Muscle layer of colon (tissue), 2 donors: ENCODE measurements at regions not wholly inside any gene's neighbourhood (a gene's known extent, or its start where the extent isn't known, plus 50 kb on each side); places are given as distances from the start of the nearest gene placed in this dataset.

Experiments used
- H3K27ac ChIP-seq: one replicate; pipeline ENCODE4 v1.7.0; 2013; ENCODE audit warnings: low read depth, mild to moderate bottlenecking, low read length, moderate library complexity
- H3K27me3 ChIP-seq, 2 donors: one replicate each; pipeline ENCODE4 v1.7.0; 2013; ENCODE audit warnings: low read length in 2 of 2, mild to moderate bottlenecking in 2 of 2; ENCODE audit not compliant: insufficient read depth in 2 of 2, control insufficient read depth in 1 of 2
- H3K36me3 ChIP-seq: one replicate; pipeline ENCODE4 v1.7.0; 2013; ENCODE audit warnings: mild to moderate bottlenecking, low read length; ENCODE audit not compliant: insufficient read depth
- H3K4me1 ChIP-seq: one replicate; pipeline ENCODE4 v1.7.0; 2013; ENCODE audit warnings: mild to moderate bottlenecking, low read length; ENCODE audit not compliant: insufficient read depth
- H3K4me3 ChIP-seq, 2 donors: one replicate each; pipeline ENCODE4 v1.7.0; 2013; ENCODE audit warnings: low read length in 2 of 2, low read depth in 1 of 2, mild to moderate bottlenecking in 1 of 2, moderate library complexity in 1 of 2
- H3K9ac ChIP-seq: one replicate; pipeline ENCODE4 v1.7.0; 2013; ENCODE audit warnings: low read length
- H3K9me3 ChIP-seq: one replicate; pipeline ENCODE4 v1.7.0; 2013; ENCODE audit warnings: mild to moderate bottlenecking, low read length
- donor health status: abdominal sarcoma.
- donor health status: Adenocarcinoma of cecum.

- H3K36me3 ChIP-seq: no peaks in the 10 kb centered on the region
- no peaks in the 10 kb centered on the region for H3K9me3 ChIP-seq
- no peak overlapping the region for H3K4me3 ChIP-seq
- no peak overlapping the region for H3K9ac ChIP-seq
- H3K27ac ChIP-seq: no peak overlapping the region
- H3K27me3 ChIP-seq: no peaks in the 10 kb centered on the region
- H3K4me1 ChIP-seq: no peaks in the 10 kb centered on the region
Measured at GRCh38 chr9:27787891-27788290, 214.6 kb upstream of the C9orf72 start.

GRCh38 chr9:27791311-27791710 lies 218.0 kb upstream of the C9orf72 start:
- Histone ChIP-seq H3K4me1 (no peaks in the 10 kb centered on the region), H3K27ac (no peak overlapping the region), H3K27me3 (no peaks in the 10 kb centered on the region), H3K4me3 (no peak overlapping the region), H3K36me3 (no peaks in the 10 kb centered on the region), H3K9ac (no peak overlapping the region), H3K9me3 (no peaks in the 10 kb centered on the region)

GRCh38 chr9:27792971-27793689 lies 219.8 kb upstream of the C9orf72 start:
- H3K27ac ChIP-seq: no peak overlapping the region
- H3K36me3 ChIP-seq: no peaks in the 10 kb centered on the region
- no peaks in the 10 kb centered on the region for H3K27me3 ChIP-seq
- H3K4me1 ChIP-seq: no peaks in the 10 kb centered on the region
- no peak overlapping the region for H3K9ac ChIP-seq
- no peak overlapping the region for H3K4me3 ChIP-seq
- no peaks in the 10 kb centered on the region for H3K9me3 ChIP-seq

- H3K4me3 ChIP-seq: no peak overlapping the region
- H3K27me3 ChIP-seq: no peaks in the 10 kb centered on the region
- no peaks in the 10 kb centered on the region for H3K36me3 ChIP-seq
- no peak overlapping the region for H3K9ac ChIP-seq
- no peaks in the 10 kb centered on the region for H3K4me1 ChIP-seq
- no peaks in the 10 kb centered on the region for H3K9me3 ChIP-seq
- no peak overlapping the region for H3K27ac ChIP-seq
Measured at GRCh38 chr9:27799326-27799725, 226.0 kb upstream of the C9orf72 start.

- Histone ChIP-seq H3K27ac (no peak overlapping the region), H3K4me3 (no peak overlapping the region), H3K9ac (no peak overlapping the region)
Measured at GRCh38 chr9:27800159-27800558, 226.9 kb upstream of the C9orf72 start.

GRCh38 chr9:27800692-27801370 lies 227.6 kb upstream of the C9orf72 start:
- no peak overlapping the region for H3K4me3 ChIP-seq

More at GRCh38 chr9:27800159-27800558, 226.9 kb upstream of the C9orf72 start:
- H3K27me3 ChIP-seq: no peaks in the 10 kb centered on the region
- no peaks in the 10 kb centered on the region for H3K9me3 ChIP-seq
- no peaks in the 10 kb centered on the region for H3K4me1 ChIP-seq
- no peaks in the 10 kb centered on the region for H3K36me3 ChIP-seq

GRCh38 chr9:27801545-27801944 lies 228.3 kb upstream of the C9orf72 start:
- Histone ChIP-seq H3K9me3 (no peaks in the 10 kb centered on the region), H3K4me3 (no peak overlapping the region), H3K27ac (no peak overlapping the region), H3K9ac (no peak overlapping the region), H3K36me3 (no peaks in the 10 kb centered on the region), H3K4me1 (no peaks in the 10 kb centered on the region), H3K27me3 (no peaks in the 10 kb centered on the region)

More at GRCh38 chr9:27800692-27801370, 227.6 kb upstream of the C9orf72 start:
- no peaks in the 10 kb centered on the region for H3K36me3 ChIP-seq
- H3K4me1 ChIP-seq: no peaks in the 10 kb centered on the region
- H3K27me3 ChIP-seq: no peaks in the 10 kb centered on the region
- no peak overlapping the region for H3K9ac ChIP-seq
- no peaks in the 10 kb centered on the region for H3K9me3 ChIP-seq
- H3K27ac ChIP-seq: no peak overlapping the region

- no peaks in the 10 kb centered on the region for H3K36me3 ChIP-seq
- H3K27me3 ChIP-seq: no peaks in the 10 kb centered on the region
- no peak overlapping the region for H3K9ac ChIP-seq
- H3K4me3 ChIP-seq: no peak overlapping the region
- no peak overlapping the region for H3K27ac ChIP-seq
- H3K4me1 ChIP-seq: no peaks in the 10 kb centered on the region
- no peaks in the 10 kb centered on the region for H3K9me3 ChIP-seq
Measured at GRCh38 chr9:27802418-27802817, 229.1 kb upstream of the C9orf72 start.

- H3K9me3 ChIP-seq: no peaks in the 10 kb centered on the region
- H3K4me3 ChIP-seq: no peak overlapping the region
- no peaks in the 10 kb centered on the region for H3K4me1 ChIP-seq
- no peaks in the 10 kb centered on the region for H3K36me3 ChIP-seq
- H3K27me3 ChIP-seq: no peaks in the 10 kb centered on the region
- H3K27ac ChIP-seq: no peak overlapping the region
- no peak overlapping the region for H3K9ac ChIP-seq
Measured at GRCh38 chr9:27808864-27809263, 235.6 kb upstream of the C9orf72 start.

GRCh38 chr9:27817747-27818146 lies 244.5 kb upstream of the C9orf72 start:
- Histone ChIP-seq H3K9ac (no peak overlapping the region), H3K27ac (no peak overlapping the region), H3K27me3 (no peaks in the 10 kb centered on the region), H3K4me1 (no peaks in the 10 kb centered on the region), H3K9me3 (no peaks in the 10 kb centered on the region), H3K4me3 (no peak overlapping the region), H3K36me3 (no peaks in the 10 kb centered on the region)

- H3K9me3 ChIP-seq: no peaks in the 10 kb centered on the region
- H3K4me1 ChIP-seq: no peaks in the 10 kb centered on the region
- H3K4me3 ChIP-seq: no peak overlapping the region
- H3K9ac ChIP-seq: no peak overlapping the region
- no peaks in the 10 kb centered on the region for H3K36me3 ChIP-seq
- no peak overlapping the region for H3K27ac ChIP-seq
- no peaks in the 10 kb centered on the region for H3K27me3 ChIP-seq
Measured at GRCh38 chr9:27818348-27818747, 245.1 kb upstream of the C9orf72 start.

- no peaks in the 10 kb centered on the region for H3K4me1 ChIP-seq
- no peaks in the 10 kb centered on the region for H3K36me3 ChIP-seq
- H3K27me3 ChIP-seq: no peaks in the 10 kb centered on the region
- H3K9ac ChIP-seq: no peak overlapping the region
- no peak overlapping the region for H3K4me3 ChIP-seq
- H3K27ac ChIP-seq: no peak overlapping the region
- no peaks in the 10 kb centered on the region for H3K9me3 ChIP-seq
Measured at GRCh38 chr9:27828908-27829307, 255.6 kb upstream of the C9orf72 start.
